Upper lobe of right lung (tissue), 1 donor: ENCODE measurements at regions not wholly inside any gene's neighbourhood (a gene's known extent, or its start where the extent isn't known, plus 50 kb on each side); places are given as distances from the start of the nearest gene placed in this dataset.

Experiments used
- ATAC-seq: fragments of 200-7000 bp; cut with Tn5 transposase; one replicate; pipeline ENCODE4 v1.9.1; 2020; ENCODE audit warnings: mild to moderate bottlenecking, moderate library complexity
- DNase-seq: peaks from one replicate; pipeline ENCODE4 v3.0.0-alpha.2; 2020
- H3K27ac ChIP-seq: fragments of 200-600 bp; one replicate; pipeline ENCODE4 v1.8.0; 2022
- H3K27me3 ChIP-seq: fragments of 200-600 bp; one replicate; pipeline ENCODE4 v1.8.0; 2022; ENCODE audit warnings: mild to moderate bottlenecking
- H3K36me3 ChIP-seq: fragments of 200-600 bp; one replicate; pipeline ENCODE4 v1.8.0; 2022
- H3K4me1 ChIP-seq: fragments of 200-600 bp; one replicate; pipeline ENCODE4 v1.8.0; 2022
- H3K4me3 ChIP-seq: fragments of 200-600 bp; one replicate; pipeline ENCODE4 v1.8.0; 2022; ENCODE audit warnings: mild to moderate bottlenecking
- H3K9me3 ChIP-seq: fragments of 200-600 bp; one replicate; pipeline ENCODE4 v1.8.0; 2022
- intact Hi-C: fragments of 100-400 bp; cut with DNase I; formaldehyde crosslinking; loops from one replicate; pipeline ENCODE4 v1.11.0; 2022
- TF ChIP-seq, protein P1 (sequence below): fragments of 200-600 bp; IDR thresholded peaks from one replicate; pipeline ENCODE4 v1.8.0; 2022; ENCODE audit warnings: antibody characterized with exemption
- donor health status: DM: no; HTN: yes; CAD: no; lungs with severe emphysema.

DNA sequence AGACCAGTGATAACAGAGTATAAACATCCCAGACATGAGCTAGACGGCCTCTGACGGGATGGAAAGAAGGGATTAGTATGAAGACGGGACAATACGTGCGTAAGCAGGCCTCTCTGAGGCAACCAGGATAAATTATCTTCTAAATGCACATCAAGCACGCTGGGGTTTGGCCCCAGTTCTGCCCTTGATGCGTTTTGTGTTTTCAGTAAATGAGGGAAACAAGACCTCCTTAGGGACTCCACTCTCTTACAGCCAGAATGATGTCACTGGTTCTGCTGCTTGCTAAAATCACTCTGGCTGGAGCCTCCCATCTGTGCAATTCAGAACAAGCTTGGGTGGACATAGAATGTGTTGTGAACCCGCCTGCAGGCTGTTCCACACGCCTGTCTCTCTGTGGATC, 156.0 kb upstream of the MCTP2 start:
- TF ChIP-seq, protein P1, sequence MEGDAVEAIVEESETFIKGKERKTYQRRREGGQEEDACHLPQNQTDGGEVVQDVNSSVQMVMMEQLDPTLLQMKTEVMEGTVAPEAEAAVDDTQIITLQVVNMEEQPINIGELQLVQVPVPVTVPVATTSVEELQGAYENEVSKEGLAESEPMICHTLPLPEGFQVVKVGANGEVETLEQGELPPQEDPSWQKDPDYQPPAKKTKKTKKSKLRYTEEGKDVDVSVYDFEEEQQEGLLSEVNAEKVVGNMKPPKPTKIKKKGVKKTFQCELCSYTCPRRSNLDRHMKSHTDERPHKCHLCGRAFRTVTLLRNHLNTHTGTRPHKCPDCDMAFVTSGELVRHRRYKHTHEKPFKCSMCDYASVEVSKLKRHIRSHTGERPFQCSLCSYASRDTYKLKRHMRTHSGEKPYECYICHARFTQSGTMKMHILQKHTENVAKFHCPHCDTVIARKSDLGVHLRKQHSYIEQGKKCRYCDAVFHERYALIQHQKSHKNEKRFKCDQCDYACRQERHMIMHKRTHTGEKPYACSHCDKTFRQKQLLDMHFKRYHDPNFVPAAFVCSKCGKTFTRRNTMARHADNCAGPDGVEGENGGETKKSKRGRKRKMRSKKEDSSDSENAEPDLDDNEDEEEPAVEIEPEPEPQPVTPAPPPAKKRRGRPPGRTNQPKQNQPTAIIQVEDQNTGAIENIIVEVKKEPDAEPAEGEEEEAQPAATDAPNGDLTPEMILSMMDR = no peak
- H3K36me3 ChIP-seq = no peaks in the 10 kb centered on the region
- no peak overlapping the region for H3K27ac ChIP-seq
- no peak overlapping the region for H3K4me3 ChIP-seq
- ATAC-seq (peak; percentile 41), DNase-seq (no peak)
- H3K9me3 ChIP-seq = no peaks in the 10 kb centered on the region
- no peaks in the 10 kb centered on the region for H3K27me3 ChIP-seq
- intact Hi-C loops = no loop called here
- H3K4me1 ChIP-seq = no peaks in the 10 kb centered on the region

DNA sequence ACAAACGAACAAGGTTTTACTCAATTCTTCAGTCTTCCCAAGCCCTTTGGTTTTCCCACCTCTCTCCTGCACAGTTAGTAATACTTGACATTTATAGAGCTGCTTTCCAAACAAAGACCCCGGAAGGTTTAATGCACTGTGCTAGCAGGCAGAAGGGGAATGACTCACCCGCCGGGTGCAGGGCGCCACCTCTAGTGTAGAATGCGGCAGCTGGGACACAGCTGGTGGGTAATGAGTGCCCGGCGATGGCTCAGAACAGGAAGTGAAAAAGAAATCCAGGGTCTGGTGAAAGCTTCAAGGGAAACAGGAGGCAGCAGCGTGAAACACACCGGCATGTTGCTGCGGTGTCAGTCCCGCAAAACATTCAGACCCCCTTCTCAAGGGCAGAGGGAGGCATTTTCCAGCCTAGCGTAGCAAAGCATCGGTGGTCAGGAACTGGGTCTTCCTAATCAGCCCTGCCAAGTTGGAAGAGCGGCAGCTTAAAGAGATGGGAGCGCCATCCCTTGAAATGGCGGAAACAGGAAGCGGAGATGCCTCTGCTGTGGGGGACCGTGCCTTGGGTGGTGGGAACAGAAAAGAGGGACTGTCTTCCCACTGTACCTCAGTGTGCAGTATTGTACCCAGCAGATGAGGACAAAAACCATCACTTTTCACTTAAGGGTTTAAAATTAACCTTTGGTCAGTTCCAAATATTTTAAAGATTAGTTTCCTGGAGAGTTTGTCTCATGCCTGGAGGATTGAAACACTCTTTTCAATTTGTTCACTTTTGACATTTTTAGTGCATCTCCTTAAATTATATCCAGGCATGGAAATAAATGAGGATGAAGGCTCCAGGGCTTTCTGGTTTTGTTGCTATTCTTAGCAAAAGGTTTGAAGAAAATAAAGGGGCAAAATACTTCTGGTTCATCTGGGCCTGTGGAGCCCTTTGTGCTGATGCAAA, 160.7 kb upstream of the MCTP2 start:
- peak; percentile 66 for DNase-seq
- no peak overlapping the region for H3K4me3 ChIP-seq
- intact Hi-C loops = no loop called here
- H3K9me3 ChIP-seq = no peaks in the 10 kb centered on the region
- TF ChIP-seq, protein P1 = no peak
- no peaks in the 10 kb centered on the region for H3K27me3 ChIP-seq
- no peak overlapping the region for H3K27ac ChIP-seq
- ATAC-seq = peak; percentile 75
- no peaks in the 10 kb centered on the region for H3K36me3 ChIP-seq
- H3K4me1 ChIP-seq = no peaks in the 10 kb centered on the region

DNA sequence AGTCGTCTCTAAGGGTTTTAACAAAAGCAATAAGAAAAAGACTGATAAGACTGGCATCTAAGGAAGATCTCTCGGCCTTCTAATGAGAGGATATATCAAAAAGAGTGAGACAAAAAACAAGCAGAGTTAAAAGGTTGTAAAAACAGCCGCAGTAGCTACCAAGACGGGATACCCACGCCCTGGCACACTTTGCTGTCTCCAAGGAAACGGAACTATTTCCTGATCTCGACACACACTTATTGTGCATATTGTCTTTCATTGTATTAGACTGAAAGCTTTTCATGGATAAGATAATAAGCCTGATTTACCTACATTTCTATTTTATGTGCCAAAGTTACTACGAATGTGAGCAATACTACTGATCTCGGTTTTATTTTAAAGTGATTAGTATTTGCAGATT, 161.5 kb upstream of the MCTP2 start:
- no peaks in the 10 kb centered on the region for H3K36me3 ChIP-seq
- DNase-seq (no peak), ATAC-seq (no peak)
- H3K27me3 ChIP-seq = no peaks in the 10 kb centered on the region
- no peak overlapping the region for H3K27ac ChIP-seq
- H3K4me1 ChIP-seq = no peaks in the 10 kb centered on the region
- H3K9me3 ChIP-seq = no peaks in the 10 kb centered on the region
- H3K4me3 ChIP-seq = no peak overlapping the region
- TF ChIP-seq, protein P1 = no peak
- intact Hi-C loops = no loop called here

DNA sequence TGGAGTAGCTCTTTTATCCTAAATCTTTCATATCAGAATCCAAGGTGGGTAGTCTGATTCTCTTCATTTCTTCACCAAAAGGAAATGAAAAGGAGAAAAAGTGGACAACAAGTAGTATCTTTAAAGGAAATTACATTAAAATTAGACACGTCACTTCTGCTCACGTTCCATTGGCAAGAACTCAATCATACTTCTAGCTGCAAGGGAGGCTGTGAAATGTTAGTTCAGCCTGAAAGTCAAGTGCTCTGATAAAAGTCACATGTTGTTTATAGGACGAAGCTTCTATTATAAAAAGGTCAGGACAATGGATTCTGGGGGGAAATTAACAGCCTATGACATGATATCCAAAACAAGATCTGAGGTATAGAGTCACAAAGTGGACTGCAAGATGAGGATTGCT, 164.6 kb upstream of the MCTP2 start:
- no peaks in the 10 kb centered on the region for H3K9me3 ChIP-seq

DNA sequence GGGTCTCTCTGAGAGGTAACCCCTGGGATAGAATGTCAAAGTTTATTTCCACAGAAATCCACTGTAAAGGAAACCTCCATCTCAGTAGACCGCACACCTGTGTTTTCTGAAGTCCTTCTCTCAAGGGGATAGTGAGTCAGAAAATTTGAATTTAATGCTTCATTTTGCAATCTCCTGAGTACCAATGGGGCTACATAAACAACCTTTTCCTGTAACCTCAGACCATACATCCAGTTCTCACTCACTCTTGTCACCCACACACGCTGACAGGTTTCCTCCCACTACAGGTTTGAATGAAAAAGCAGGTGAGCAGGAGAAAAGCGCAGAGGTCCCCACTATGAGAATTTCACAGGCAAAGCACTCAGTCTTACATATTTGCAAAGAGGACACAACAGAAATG, 165.3 kb upstream of the MCTP2 start:
- H3K9me3 ChIP-seq = no peaks in the 10 kb centered on the region
- peak; percentile 32 for ATAC-seq
- H3K27me3 ChIP-seq = no peaks in the 10 kb centered on the region
- H3K36me3 ChIP-seq = no peaks in the 10 kb centered on the region
- DNase-seq = no peak
- H3K27ac ChIP-seq = no peak overlapping the region
- intact Hi-C loops = no loop called here
- no peaks in the 10 kb centered on the region for H3K4me1 ChIP-seq
- H3K4me3 ChIP-seq = no peak overlapping the region
- TF ChIP-seq, protein P1 = no peak

More for the DNA sequence above, 164.6 kb upstream of the MCTP2 start:
- ATAC-seq (no peak), DNase-seq (no peak)
- Histone ChIP-seq H3K27ac (no peak overlapping the region), H3K4me1 (no peaks in the 10 kb centered on the region), H3K27me3 (no peaks in the 10 kb centered on the region), H3K4me3 (no peak overlapping the region), H3K36me3 (no peaks in the 10 kb centered on the region)
- TF ChIP-seq, protein P1 = no peak
- intact Hi-C loops = no loop called here
